HG03442 (cell line): ENCODE measurements at regions not wholly inside any gene's neighbourhood (a gene's known extent, or its start where the extent isn't known, plus 50 kb on each side); places are given as distances from the start of the nearest gene placed in this dataset.
A peak's percentile ranks its signal among the peaks of the same experiment; 100 is the strongest.
"Not testable (repeated sequence)": the region's sequence is repeated elsewhere in the genome, so short reads cannot be mapped to it uniquely, and the experiment has no call there.

Source experiments
- ATAC-seq: cut with Tn5 transposase; IDR thresholded peaks from one replicate; pipeline ENCODE4 v1.9.1; 2021; ENCODE audit warnings: mild to moderate bottlenecking, moderate library complexity; ENCODE audit not compliant: unreplicated experiment

DNA sequence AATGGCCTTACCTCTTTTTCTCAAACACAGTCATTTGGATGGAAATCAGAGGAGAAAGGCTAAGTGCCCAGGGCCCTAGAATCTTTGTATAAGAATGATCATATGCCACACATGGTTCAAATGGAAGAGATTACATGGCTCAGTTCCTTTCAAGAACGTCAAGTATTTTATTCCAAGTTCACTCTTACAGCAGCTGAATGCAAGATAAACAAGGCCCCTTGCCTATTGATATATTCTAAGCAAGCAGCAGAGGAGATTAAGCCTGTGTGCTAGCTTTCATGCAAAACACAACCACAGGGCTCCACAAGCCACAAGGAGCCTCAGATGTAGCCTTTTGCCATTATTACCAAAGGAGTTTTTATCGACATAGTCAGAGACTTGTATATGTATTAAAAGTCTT, 55.3 kb upstream of the SLCO6A1 start:
- no peak for ATAC-seq

DNA sequence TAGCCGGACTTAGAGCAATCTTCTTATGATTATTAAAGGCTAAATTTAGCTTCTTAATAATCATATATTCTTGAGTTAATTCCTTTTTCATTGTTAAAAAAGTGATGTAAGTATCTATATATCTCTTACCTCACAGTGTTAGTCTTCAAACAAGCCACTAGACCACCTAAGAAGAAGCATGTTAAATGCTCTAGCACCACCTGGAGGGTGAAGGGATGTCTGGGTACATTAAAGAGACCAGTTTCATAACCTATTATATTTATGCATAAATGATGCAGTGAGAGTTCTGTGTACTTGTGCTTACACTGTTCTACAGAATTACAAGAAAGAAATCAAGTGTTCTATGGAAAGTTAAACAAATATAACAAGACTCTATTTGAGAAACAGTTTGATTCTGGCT, 55.9 kb upstream of the SLCO6A1 start:
- no peak for ATAC-seq

DNA sequence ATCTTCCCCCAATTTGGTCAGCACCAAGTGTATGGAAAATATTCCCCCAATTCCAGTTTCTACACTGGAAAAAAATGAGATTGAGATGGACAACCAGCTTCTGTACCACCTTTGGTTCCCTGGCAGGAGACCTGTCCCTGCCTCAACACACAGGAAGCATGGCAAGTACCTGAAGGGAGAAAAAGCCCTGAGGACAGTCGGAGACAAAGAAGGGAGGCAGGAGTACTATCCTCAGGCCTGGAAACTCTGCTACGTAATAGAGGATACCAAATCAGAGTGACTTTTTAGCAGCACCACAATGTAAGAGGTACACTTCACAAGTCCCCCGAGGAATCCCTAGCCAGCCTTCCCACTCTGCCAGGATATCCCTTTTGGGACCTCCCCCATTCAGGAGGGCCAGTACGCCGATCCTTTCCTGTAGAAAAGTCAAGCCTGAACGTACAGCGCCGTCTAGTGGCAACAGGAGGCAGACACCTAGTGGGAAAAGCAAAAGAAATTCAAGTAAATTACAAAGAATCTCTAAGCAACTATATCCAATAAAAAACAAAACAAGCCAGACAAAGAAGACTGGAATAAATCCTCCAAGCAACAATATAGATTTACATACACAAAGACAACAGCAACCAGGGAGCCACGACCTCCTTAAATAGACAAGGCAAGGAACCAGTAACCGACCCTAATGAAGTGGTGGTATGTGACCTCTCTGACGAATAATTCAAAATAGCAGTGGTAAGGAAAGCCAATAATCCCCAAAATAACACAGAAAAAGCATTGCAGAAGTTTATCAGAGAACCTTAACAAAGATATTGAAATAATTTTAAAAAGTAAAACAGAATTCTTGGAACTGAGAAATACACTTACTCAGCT, 63.3 kb upstream of the SLCO6A1 start:
- no peak for ATAC-seq

DNA sequence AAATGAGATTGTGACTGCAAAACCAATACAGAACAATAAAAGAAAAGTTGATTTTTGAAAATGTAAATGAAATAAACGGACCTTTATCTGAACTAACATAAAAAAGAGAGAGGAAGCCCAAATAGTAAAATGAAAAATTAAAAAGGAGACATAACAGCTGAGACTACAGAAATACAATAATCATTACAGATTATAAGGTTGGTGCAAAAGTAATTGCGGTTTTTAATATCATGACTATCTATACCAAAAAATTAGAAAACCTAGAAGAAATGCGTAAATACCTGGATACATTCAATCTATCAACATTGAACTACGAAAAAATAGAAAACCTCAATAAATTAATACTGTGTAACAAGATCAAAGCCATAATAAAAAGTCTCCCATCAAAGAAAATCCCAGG, 71.9 kb upstream of the SLCO6A1 start:
- ATAC-seq = no peak

DNA sequence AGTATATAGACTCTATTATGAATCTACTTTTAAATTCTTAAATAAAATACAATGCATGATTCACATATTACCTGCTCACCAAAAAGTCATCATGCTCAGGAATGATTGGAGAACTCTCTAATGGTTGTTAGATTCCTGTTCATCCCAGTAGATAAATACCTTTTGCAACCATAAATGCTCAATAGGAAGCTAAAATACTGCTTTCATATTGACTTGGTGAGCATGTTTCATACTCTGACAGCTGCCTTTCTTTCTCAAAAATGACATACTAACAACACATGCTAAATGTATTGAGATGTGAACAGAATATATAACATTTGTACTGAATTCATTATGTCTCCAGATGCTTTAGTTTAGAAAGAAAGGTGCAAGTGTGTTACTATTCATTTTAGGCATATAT, 79.6 kb upstream of the SLCO6A1 start:
- no peak for ATAC-seq

DNA sequence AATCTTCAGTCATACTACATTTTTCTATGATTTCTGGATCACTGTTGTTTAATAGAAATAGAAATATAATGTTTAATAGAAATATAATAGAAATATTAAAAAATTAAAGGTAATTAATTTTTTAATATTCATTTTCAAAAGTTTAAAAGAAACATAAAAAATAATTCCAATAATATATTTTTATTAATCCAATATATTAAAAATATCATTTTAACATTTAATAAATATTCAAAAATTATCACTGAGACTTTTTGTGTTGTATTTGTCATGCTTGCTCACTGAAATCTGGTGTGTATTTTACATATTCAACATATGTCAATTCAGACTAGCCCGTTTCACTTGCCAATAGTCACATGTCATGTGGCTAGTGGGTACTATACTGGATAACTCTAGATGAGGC, 80.6 kb upstream of the SLCO6A1 start:
- no peak for ATAC-seq

DNA sequence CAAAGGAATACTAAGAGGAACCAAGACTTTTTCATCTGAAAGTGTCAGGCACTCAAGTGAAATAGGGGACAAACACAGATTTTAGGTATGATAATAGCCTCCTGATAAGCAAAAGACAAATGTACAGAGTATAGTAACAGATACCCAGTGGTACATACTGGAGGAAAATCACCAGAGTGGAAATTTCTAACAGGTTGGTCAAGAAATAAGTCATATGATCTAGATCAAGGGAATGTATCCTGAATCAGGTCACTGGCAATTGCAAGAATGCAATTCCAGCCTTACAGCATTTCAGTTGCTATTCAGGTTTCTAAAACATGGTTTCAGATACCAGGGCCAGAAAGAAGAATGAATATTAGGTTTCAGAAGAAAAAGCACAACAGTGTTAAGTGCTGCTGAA, 82.2 kb upstream of the SLCO6A1 start:
- ATAC-seq = no peak

DNA sequence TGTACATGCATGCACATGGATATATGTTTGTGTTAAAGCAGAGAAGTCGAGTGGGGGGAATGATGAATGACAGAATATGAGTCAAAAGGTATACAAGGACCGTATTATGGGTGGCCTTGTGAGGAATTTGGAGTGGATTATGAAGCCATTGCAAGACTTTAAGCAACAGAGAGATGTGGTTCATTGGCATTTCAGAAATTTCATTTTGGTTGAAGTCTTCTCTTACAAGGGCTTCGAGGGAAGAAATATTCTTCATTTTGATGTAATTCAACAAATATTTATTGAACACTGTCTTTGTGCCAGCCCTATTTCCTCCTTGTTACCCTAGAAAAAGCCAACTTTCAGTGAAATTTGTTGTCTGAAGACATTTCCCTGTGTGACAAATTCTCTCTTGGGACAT, 83.9 kb upstream of the SLCO6A1 start:
- no peak for ATAC-seq

DNA sequence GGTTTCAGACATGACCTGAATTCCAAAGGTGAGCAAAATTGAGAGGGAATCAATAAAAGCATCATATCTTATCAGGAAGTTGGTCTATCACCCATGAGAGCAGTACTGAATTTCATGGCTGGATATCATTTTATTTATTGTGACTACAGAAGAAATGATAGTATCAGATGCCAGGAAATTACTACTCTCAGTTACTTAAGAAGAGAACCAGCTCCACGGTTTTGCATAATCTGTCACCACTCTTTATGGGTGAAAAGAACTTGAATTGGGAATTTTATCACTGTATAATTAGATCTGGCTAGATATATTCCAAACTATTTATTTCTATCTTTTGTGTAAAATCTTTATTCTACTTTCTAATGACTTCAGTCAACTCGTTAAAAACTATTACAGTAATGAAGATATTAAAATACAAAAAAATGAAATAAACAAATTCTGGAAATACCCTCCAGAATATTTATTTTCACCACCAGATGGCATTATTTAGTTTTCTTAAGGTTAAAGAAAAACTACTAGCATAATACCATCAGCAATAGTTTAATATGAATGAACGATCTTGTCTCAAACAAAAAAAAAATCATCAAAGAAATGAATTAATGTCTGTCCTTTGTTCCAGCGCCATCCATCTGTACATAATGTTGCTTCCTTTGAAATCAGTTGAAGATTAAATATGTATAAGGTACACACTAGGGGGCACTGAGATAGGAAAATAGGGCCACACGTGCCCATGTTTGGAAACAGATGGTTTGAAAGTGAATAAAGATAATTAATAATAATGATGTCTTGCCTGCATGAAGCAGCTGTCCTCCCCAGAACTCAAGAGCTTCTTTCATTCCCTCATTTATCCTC, 84.7 kb upstream of the SLCO6A1 start:
- no peak for ATAC-seq

DNA sequence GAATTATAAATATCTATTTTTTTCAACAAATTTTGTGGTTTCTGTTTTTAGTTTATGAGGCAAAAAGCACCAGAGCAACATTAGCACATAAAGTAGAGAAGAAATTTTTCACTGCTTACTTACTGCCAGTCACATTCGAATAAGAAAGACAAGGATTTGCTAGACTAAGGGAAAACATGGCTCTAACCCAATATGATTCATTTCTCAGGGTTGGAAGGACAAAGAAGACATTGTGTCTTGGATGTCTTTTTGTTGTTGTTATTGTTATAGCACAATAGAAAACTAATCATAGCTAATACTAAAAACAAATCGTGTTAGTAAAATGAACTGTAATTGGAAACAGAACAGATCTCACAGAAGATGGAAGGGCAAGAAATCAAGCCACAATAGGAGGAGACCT, 90.9 kb upstream of the SLCO6A1 start:
- no peak for ATAC-seq

DNA sequence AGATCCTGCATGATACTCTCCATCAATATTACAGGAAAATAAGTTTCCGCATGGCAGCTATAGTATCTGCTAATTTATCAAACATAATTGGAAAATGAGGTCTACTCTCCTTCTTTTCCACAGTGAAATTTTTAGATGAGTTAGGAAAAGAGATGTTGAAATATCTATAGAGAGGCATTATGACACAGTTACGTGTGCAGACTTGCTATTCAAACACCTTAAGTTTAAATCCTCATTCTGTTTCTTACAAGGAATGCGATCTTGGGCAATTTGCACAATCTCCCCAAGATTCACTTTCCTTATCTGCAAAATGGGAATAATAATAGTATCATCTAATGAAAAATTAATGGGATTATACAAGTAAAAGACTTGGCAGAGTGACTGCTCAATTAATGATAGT, 91.7 kb upstream of the SLCO6A1 start:
- no peak for ATAC-seq

DNA sequence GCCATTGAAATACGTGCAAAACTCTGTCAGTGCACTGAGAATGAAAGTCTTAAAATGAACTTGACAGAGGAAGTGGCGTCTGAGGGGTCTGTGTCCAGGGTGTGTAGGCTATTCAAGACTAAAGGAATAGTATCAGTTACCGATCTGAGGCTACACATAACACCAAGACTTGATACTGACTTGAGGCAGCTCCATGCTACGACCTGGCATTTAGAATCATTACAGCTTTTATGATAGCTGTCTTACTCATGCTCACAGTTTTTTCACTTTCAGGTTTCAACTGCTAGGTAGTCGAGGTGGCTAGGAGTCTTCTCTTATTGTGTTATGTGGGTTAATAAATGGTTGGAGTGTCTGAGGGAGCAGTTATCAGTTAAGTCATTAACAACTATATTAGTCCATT, 92.8 kb upstream of the SLCO6A1 start:
- peak; percentile 71 for ATAC-seq

DNA sequence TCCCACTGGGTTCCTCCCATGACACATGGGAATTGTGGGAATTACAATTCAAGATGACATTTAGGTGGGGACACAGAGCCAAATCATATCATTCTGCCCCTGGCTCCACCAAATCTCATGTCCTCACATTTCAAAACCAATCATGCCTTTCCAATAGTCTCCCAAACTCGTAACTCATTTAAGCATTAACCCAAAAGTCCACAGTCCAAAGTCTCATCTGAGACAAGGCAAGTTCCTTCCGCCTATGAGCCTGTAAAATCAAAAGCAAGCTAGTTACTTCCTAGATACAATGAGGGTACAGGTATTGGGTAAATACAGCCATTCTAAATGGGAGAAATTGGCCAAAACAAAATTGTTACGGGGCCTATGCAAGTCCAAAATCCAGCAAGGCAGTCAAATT, 93.8 kb upstream of the SLCO6A1 start:
- ATAC-seq = not testable (repeated sequence)

DNA sequence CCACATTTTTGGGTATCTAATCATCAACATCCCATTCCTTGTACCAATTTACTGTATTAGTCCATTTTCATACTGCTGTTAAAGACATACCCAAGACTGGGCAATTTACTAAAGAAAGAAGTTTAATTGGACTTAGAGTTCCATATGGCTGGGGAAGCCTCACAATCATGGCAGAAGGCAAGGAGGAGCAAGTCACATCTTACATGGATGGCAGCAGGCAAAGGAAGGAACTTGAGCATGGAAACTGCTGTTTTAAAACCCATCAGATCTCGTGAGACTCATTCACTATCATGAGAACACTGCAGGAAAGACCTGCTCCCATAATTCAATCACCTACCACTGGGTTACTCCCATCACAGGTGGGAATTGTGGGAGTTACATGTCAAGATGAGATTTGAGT, 95.4 kb upstream of the SLCO6A1 start:
- ATAC-seq = no peak

DNA sequence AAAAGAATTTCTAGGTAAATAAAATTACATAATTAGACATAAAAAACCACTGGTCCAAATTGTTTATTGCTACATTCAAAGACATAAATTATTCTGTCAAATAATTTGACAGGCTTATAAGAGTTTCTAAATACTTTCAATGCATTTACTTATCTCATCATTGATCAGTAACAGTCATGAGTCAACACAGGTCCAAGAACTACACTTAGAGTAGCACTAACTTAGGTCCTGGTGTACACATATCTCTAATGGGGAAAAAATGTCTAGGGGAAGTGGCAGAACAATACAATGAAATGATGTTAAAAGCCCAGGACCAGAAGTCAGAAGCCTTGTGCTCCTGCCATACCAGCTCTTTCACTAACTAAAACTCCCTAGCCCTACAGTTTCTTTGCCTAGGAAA, 96.5 kb upstream of the SLCO6A1 start:
- no peak for ATAC-seq

DNA sequence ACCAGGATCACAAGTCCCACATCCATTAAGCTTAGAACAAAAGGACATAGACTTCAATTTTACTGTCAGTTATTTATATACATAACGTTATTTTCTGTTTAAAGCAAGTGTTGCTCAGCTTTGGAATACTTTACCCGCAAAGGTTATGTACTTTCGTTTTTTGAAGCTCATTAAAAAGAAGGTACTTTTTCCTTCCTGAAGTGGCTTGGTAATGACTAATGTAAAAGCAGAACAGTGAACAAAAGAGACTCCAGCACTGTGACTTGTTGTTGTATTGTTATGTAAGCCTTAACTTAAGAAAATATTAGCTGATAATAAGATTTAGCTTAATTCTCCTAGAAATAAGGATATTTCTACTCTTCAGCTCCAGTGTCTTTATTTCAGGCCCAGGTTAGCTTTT, 97.3 kb upstream of the SLCO6A1 start:
- peak; percentile 72 for ATAC-seq

DNA sequence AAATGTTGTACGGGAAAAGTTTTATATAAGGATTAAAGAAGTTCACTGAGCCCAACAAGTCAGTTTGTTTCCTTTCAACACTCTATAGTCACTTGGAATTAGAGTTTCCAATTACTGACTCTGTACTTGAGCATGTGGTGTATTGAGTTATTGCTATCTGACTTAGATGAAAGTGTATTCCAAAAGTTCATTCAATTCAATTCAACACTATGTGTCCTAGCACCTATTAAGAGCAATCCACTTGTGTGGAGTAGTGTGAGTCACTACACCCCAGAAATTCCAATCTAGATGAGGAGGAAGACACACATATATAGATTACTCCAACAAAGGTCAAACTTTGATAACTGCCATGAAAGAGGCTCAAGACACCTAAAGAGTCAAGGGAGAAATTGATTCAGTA, 98.2 kb upstream of the SLCO6A1 start:
- ATAC-seq = no peak

DNA sequence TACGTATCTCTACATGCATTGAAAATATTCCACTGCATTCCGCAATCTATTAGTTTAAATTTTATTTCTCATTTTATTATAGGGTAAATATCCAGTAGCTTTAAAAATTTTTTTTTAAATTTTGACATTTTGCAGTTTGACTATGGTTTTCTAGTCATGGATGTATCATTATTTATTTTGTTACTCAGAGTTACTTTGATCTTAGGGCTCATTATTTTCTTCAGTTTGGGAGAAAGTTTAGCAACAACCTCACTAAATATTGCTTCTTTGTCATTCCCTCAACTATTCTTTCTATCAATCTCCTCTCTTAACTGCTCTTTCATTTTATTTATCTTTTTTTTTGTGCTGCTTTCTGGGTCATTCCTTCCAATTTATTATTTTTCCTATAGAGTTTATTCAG, 100.5 kb upstream of the SLCO6A1 start:
- no peak for ATAC-seq

DNA sequence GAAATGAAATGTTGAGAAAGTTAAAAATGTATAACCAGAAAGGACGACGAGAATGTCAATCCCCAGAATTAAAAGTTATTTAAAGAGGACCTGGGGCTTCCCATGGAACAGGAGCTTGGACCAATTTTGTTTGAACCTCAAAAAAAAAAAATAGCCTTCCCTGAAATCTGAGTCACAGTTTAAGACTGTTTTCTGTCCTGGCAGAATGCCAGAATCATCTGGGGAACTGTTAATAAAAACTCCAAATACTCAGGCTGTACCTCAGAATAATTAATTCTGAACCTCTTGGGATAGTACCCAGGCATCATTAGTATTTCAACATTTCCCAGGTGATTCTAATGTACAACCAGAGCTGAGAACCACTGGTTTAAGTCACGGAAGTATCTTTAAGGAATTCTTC, 102.2 kb upstream of the SLCO6A1 start:
- no peak for ATAC-seq

DNA sequence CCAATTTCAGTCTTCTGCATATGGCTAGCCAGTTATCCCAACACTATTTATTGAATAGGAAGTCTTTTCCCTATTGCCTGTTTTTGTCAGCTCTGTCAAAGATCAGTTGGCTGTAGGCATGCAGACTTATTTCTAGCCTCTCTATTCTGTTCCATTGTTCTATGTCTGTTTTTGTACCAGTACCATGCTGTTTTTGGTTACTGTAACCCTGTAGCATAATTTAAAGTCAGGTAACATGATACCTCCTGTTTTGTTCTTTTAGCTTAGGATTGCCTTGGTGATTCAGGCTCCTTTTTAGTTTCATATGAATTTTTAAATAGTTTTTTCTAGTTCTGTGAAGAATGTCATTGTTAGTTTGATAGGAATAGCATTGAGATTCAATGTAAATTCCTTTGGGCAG, 104.9 kb upstream of the SLCO6A1 start:
- no peak for ATAC-seq

DNA sequence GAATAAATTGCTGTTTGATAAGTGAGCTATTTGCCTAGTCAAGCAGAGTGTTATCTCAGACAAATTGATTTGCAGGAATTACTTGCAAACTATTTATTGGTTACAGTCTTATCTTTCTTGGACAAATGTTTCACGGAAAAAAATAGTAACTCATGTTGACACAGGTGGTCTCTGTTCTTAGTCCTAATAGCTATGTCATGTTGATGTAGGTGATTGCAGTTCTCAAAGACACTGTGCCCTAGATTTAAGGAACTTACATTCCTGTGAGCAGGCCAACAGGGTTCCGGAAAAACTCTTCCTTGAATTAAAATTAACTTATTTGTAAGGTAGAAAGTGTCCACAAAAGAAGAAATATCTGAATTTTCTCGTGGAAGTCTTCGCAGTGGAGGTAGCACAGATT, 109.6 kb upstream of the SLCO6A1 start:
- ATAC-seq = no peak

DNA sequence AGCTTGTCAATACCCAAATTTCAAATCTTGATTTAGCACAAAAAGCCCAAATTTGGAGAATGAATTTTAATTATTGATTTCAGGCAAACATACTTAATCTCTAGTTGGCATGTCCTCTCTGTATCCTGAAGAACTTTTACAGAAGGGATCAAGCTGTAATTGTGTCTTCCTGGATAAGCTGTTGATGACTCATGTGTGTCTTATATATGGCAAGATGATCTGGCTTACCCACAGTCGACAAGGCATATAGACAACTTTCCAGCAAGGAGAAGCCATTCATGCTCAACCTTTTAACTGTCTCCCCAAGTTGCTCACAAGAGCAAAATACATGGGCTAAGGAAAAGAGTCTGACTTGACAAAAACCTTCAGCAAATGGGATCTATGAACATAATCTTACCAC, 112.5 kb upstream of the SLCO6A1 start:
- no peak for ATAC-seq
